Cardiac fibroblast (primary cell): ENCODE measurements at regions not wholly inside any gene's neighbourhood (a gene's known extent, or its start where the extent isn't known, plus 50 kb on each side); places are given as distances from the start of the nearest gene placed in this dataset.

ENCODE experiments used
- DNase-seq, 2 donors: peaks; one replicate each; pipeline versions ENCODE4 v3.0.0 to v3.0.0-alpha.2; 2010; ENCODE audit warnings: low read depth in 2 of 2
- H3K4me3 ChIP-seq, 2 donors: replicated peaks in 1 of 2; 1 replicate in 1 of 2; 2 replicates in 1 of 2; pipeline ENCODE4 v1.5.1; 2011; ENCODE audit warnings: low read depth in 2 of 2, low read length in 2 of 2, mild to moderate bottlenecking in 2 of 2, moderate library complexity in 1 of 2
- CTCF ChIP-seq: IDR thresholded peaks from one replicate; pipeline ENCODE4 v1.5.1; 2011; ENCODE audit warnings: low read depth, mild to moderate bottlenecking, low read length, inconsistent platforms

GRCh38 chr2:160925956-160926355 is 234.3 kb upstream of the TANK start:
- H3K4me3 ChIP-seq: no peak overlapping the region
- no peak for DNase-seq
- TF ChIP-seq CTCF: no peak

- H3K4me3 ChIP-seq: no peak overlapping the region
- no peak for TF ChIP-seq CTCF
- DNase-seq: no peak
Measured at GRCh38 chr2:160927324-160927723, 232.9 kb upstream of the TANK start.

- no peak overlapping the region for H3K4me3 ChIP-seq
- TF ChIP-seq CTCF: no peak
- peak; percentile 91 to 93 for DNase-seq
Measured at GRCh38 chr2:160928854-160929301, 231.3 kb upstream of the TANK start.

GRCh38 chr2:160931531-160931930 is 228.7 kb upstream of the TANK start:
- H3K4me3 ChIP-seq: no peak overlapping the region
- TF ChIP-seq CTCF: no peak
- DNase-seq: no peak

- TF ChIP-seq CTCF: no peak
- H3K4me3 ChIP-seq: no peak overlapping the region
Measured at GRCh38 chr2:160932960-160933359, 227.3 kb upstream of the TANK start.

GRCh38 chr2:160934263-160934662 is 226.0 kb upstream of the TANK start:
- DNase-seq: peak in 1 of 2 donors; percentile 30
- H3K4me3 ChIP-seq: no peak overlapping the region
- TF ChIP-seq CTCF: no peak

More at GRCh38 chr2:160932960-160933359, 227.3 kb upstream of the TANK start:
- DNase-seq: peak; percentile 66 to 88

GRCh38 chr2:160934991-160935390 is 225.2 kb upstream of the TANK start:
- DNase-seq: no peak
- TF ChIP-seq CTCF: no peak
- no peak overlapping the region for H3K4me3 ChIP-seq
